ENCODE measurements at regions not wholly inside any gene's neighbourhood (a gene's known extent, or its start where the extent isn't known, plus 50 kb on each side); places are given as distances from the start of the nearest gene placed in this dataset.

- Histone ChIP-seq H3K27me3 (no peaks in the 10 kb centered on the region), H3K4me1 (no peaks in the 10 kb centered on the region), H3K27ac (no peak overlapping the region)
These were observed 182.1 kb downstream of the NOL4 start for GRCh38 chr18:34042423-34043146.

GRCh38 chr18:34039611-34040010 is 185.1 kb downstream of the NOL4 start:
- no peak for DNase-seq (ENCODE audit: low spot score)
- no peaks in the 10 kb centered on the region for H3K27me3 ChIP-seq
- no peaks in the 10 kb centered on the region for H3K4me1 ChIP-seq
- H3K9me3 ChIP-seq = no peaks in the 10 kb centered on the region
- H3K27ac ChIP-seq = no peak overlapping the region
- no peak overlapping the region for H3K4me3 ChIP-seq
- no peak for TF ChIP-seq CTCF (IDR thresholded peaks at IDR 0.05)
- no peaks in the 10 kb centered on the region for H3K36me3 ChIP-seq

More at GRCh38 chr18:34042423-34043146, 182.1 kb downstream of the NOL4 start:
- DNase-seq (ENCODE audit: low spot score) = no peak
- H3K9me3 ChIP-seq = no peaks in the 10 kb centered on the region
- TF ChIP-seq CTCF (IDR thresholded peaks at IDR 0.05) = no peak
- H3K4me3 ChIP-seq = no peak overlapping the region
- no peaks in the 10 kb centered on the region for H3K36me3 ChIP-seq

GRCh38 chr18:34039201-34039600 is 185.5 kb downstream of the NOL4 start:
- no peak for TF ChIP-seq CTCF (IDR thresholded peaks at IDR 0.05)
- Histone ChIP-seq H3K27me3 (no peaks in the 10 kb centered on the region), H3K4me3 (no peak overlapping the region), H3K36me3 (no peaks in the 10 kb centered on the region), H3K9me3 (no peaks in the 10 kb centered on the region), H3K4me1 (no peaks in the 10 kb centered on the region), H3K27ac (no peak overlapping the region)
- DNase-seq (ENCODE audit: low spot score) = no peak

- no peaks in the 10 kb centered on the region for H3K36me3 ChIP-seq
- no peak overlapping the region for H3K27ac ChIP-seq
- no peaks in the 10 kb centered on the region for H3K4me1 ChIP-seq
- no peak for TF ChIP-seq CTCF (IDR thresholded peaks at IDR 0.05)
- DNase-seq (ENCODE audit: low spot score) = no peak
- no peaks in the 10 kb centered on the region for H3K27me3 ChIP-seq
- H3K9me3 ChIP-seq = peaks cover 0 to 8% of the 10 kb centered on the region in 2 donors
- no peak overlapping the region for H3K4me3 ChIP-seq
These were observed 186.6 kb downstream of the NOL4 start for GRCh38 chr18:34038086-34038485.

GRCh38 chr18:34033968-34034367 is 190.7 kb downstream of the NOL4 start:
- TF ChIP-seq CTCF (IDR thresholded peaks at IDR 0.05) = no peak
- no peak for DNase-seq (ENCODE audit: low spot score)
- H3K27ac ChIP-seq = no peak overlapping the region
- H3K4me1 ChIP-seq = no peaks in the 10 kb centered on the region
- H3K27me3 ChIP-seq = no peaks in the 10 kb centered on the region
- H3K4me3 ChIP-seq = no peak overlapping the region
- no peaks in the 10 kb centered on the region for H3K36me3 ChIP-seq
- H3K9me3 ChIP-seq = peaks cover 0 to 8% of the 10 kb centered on the region in 2 donors

- H3K27ac ChIP-seq = no peak overlapping the region
- no peak overlapping the region for H3K4me3 ChIP-seq
- no peaks in the 10 kb centered on the region for H3K36me3 ChIP-seq
- H3K27me3 ChIP-seq = no peaks in the 10 kb centered on the region
- no peak for TF ChIP-seq CTCF (IDR thresholded peaks at IDR 0.05)
- no peak for DNase-seq (ENCODE audit: low spot score)
- no peaks in the 10 kb centered on the region for H3K4me1 ChIP-seq
- peaks cover 0 to 8% of the 10 kb centered on the region in 2 donors for H3K9me3 ChIP-seq
These were observed 192.9 kb downstream of the NOL4 start for GRCh38 chr18:34031810-34032209.
